ENCODE measurements at regions not wholly inside any gene's neighbourhood (a gene's known extent, or its start where the extent isn't known, plus 50 kb on each side); places are given as distances from the start of the nearest gene placed in this dataset.

DNA sequence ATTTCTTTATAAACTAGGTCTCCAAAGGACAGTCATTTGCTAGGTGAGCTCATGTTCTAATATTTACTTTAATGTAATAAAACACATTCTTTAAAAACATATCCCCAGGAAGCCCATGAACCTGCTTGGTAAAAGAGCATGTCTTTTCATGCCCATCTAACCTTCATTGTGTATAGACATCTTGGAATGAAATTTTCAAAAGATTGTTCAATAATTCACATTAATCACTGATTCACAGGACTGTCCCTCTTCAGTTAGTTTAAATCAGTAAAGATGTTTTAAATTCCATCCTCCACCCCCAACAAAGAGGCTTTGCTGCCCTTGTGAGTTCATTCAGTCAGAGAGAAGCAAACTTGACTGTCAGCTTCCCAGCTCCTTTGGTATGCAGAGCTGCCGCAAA is 633.4 kb upstream of the CELF4 start:
- TF ChIP-seq JUND (IDR thresholded peaks at IDR 0.05; ENCODE audit: low read depth, low read length) (no peak), HDAC2 (IDR thresholded peaks at IDR 0.05) (no peak), MTA3 (IDR thresholded peaks at IDR 0.05; ENCODE audit: borderline replicate concordance, low read length) (no peak), ZZZ3 (IDR thresholded peaks at IDR 0.05; ENCODE audit: control insufficient read depth, insufficient read length, low read depth) (no peak), EZH2 (IDR thresholded peaks at IDR 0.05; ENCODE audit: borderline replicate concordance, control insufficient read depth, low read depth, low read length) (no peak), POLR2AphosphoS5 (IDR thresholded peaks at IDR 0.05; ENCODE audit: low read length) (no peak), BMI1 (IDR thresholded peaks at IDR 0.05; ENCODE audit: borderline replicate concordance) (no peak), CTCF (IDR thresholded peaks at IDR 0.05 in 2 of 3, conservative IDR thresholded peaks at IDR 0.05 in 1 of 3; ENCODE audit: control insufficient read depth in 2 of 3, extremely low read depth in 1 of 3, insufficient read depth in 1 of 3, low read depth in 3 of 3, low read length in 3 of 3) (no peak), RAD21 (IDR thresholded peaks at IDR 0.05; ENCODE audit: insufficient read depth, low read depth, low read length) (no peak), TCF3 (IDR thresholded peaks at IDR 0.05; ENCODE audit: borderline replicate concordance, insufficient read depth, low read depth, low read length) (no peak), SMC3 (IDR thresholded peaks at IDR 0.05; ENCODE audit: borderline replicate concordance, low read length) (no peak), E2F4 (IDR thresholded peaks at IDR 0.05; ENCODE audit: low read depth, low read length) (no peak)
- TF ChIP-seq, protein P1, sequence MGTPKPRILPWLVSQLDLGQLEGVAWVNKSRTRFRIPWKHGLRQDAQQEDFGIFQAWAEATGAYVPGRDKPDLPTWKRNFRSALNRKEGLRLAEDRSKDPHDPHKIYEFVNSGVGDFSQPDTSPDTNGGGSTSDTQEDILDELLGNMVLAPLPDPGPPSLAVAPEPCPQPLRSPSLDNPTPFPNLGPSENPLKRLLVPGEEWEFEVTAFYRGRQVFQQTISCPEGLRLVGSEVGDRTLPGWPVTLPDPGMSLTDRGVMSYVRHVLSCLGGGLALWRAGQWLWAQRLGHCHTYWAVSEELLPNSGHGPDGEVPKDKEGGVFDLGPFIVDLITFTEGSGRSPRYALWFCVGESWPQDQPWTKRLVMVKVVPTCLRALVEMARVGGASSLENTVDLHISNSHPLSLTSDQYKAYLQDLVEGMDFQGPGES (IDR thresholded peaks at IDR 0.05) = no peak

Data from GM12878 (cell line).